ENCODE measurements at regions not wholly inside any gene's neighbourhood (a gene's known extent, or its start where the extent isn't known, plus 50 kb on each side); places are given as distances from the start of the nearest gene placed in this dataset.

DNA sequence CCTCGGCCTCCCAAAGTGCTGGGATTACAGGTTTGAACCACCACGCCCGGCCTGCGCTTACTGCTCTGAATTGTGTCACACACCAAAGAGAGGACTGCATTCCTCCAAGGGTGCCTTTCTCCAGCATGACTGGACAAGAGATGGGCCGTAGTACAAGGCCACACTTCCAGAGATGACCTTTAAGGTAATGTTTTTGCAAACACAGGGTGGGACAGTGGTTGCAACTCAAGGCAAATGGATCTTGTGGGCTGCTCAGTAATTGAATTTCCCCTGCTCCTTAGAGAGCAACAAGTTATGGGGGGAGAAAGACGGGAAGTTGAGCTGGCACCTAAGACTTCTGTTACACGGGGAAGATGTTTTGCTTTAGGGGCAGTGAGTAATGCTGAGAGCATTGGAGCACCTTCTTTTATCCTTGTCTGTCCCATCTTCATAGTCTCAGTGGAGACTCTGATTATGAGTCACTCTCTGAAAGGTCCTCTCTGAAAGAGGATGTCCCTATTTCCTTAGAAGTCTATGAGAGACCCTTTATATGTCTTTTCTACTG, 66.3 kb downstream of the C11orf91 start:
- TF ChIP-seq, protein P1, sequence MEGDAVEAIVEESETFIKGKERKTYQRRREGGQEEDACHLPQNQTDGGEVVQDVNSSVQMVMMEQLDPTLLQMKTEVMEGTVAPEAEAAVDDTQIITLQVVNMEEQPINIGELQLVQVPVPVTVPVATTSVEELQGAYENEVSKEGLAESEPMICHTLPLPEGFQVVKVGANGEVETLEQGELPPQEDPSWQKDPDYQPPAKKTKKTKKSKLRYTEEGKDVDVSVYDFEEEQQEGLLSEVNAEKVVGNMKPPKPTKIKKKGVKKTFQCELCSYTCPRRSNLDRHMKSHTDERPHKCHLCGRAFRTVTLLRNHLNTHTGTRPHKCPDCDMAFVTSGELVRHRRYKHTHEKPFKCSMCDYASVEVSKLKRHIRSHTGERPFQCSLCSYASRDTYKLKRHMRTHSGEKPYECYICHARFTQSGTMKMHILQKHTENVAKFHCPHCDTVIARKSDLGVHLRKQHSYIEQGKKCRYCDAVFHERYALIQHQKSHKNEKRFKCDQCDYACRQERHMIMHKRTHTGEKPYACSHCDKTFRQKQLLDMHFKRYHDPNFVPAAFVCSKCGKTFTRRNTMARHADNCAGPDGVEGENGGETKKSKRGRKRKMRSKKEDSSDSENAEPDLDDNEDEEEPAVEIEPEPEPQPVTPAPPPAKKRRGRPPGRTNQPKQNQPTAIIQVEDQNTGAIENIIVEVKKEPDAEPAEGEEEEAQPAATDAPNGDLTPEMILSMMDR (IDR thresholded peaks at IDR 0.05), result no peak
- TF ChIP-seq POLR2A (IDR thresholded peaks at IDR 0.05), result no peak

Data from adrenal gland (tissue), 5 donors.